Small intestine (tissue), 7 donors: ENCODE measurements at regions not wholly inside any gene's neighbourhood (a gene's known extent, or its start where the extent isn't known, plus 50 kb on each side); places are given as distances from the start of the nearest gene placed in this dataset.

ENCODE experiments used
- DNase-seq, 2 donors: peaks; one replicate each; pipeline versions ENCODE4 v3.0.0 to v3.0.0-alpha.2; 2013
- FAIRE-seq: peaks from 2 replicates; lab custom pipeline; 2012; peaks lifted over from hg19 to GRCh38; lab: Jason Lieb, UNC
- H3K27ac ChIP-seq, 3 donors: one replicate each; pipeline ENCODE4 v1.5.1; 2013; ENCODE audit warnings: low read length in 2 of 3, mild to moderate bottlenecking in 2 of 3, control low read depth in 1 of 3, inconsistent platforms in 1 of 3, low read depth in 1 of 3, moderate library complexity in 1 of 3
- H3K27me3 ChIP-seq, 3 donors: one replicate each; pipeline ENCODE4 v1.6.1; 2013; ENCODE audit warnings: low read length in 3 of 3, inconsistent platforms in 1 of 3; ENCODE audit not compliant: control insufficient read depth in 3 of 3, insufficient read depth in 3 of 3
- H3K36me3 ChIP-seq, 3 donors: one replicate each; pipeline ENCODE4 v1.6.1; 2013; ENCODE audit warnings: low read length in 3 of 3, inconsistent platforms in 1 of 3, low read depth in 1 of 3, mild to moderate bottlenecking in 1 of 3, moderate library complexity in 1 of 3; ENCODE audit not compliant: control insufficient read depth in 3 of 3, insufficient read depth in 2 of 3
- H3K4me1 ChIP-seq, 3 donors: one replicate each; pipeline ENCODE4 v1.6.1; 2013; ENCODE audit warnings: low read length in 2 of 3, inconsistent platforms in 1 of 3, low read depth in 1 of 3, mild to moderate bottlenecking in 1 of 3, moderate library complexity in 1 of 3; ENCODE audit not compliant: control insufficient read depth in 3 of 3, insufficient read depth in 2 of 3
- H3K4me3 ChIP-seq, 3 donors: one replicate each; pipeline ENCODE4 v1.5.1; 2013; ENCODE audit warnings: low read length in 3 of 3, control low read depth in 1 of 3, inconsistent platforms in 1 of 3, low read depth in 1 of 3, mild to moderate bottlenecking in 1 of 3, moderate library complexity in 1 of 3
- H3K9me3 ChIP-seq, 2 donors: one replicate each; pipeline ENCODE4 v1.6.1; 2013; ENCODE audit warnings: low read depth in 1 of 2, low read length in 1 of 2; ENCODE audit not compliant: control insufficient read depth in 2 of 2, insufficient read depth in 1 of 2
- whole genome bisulfite sequencing, 3 donors: extraction: QIAGEN DNeasy Blood & Tissue Kit; methylation state at CpG; one replicate each; pipeline ENCODE4 v1.1.7; 2013; 5-methylcytosine and 5-hydroxymethylcytosine counted together
- donor health status: healthy with polysubstance abuse.
- donor health status: control.
- donor health status: control.
- donor health status: Bipolar disorder and iron deficiency.
- donor health status: healthy.

GRCh38 chr17:77756028-77756427 is 202.5 kb upstream of the TNRC6C start:
- H3K4me3 ChIP-seq = no peak overlapping the region
- no peaks in the 10 kb centered on the region for H3K4me1 ChIP-seq
- WGBS, 3 donors = 66 to 89% (median 76%) methylated on average over 5 of the region's 5 CpGs
- peaks cover 0 to 7% (median 0%) of the 10 kb centered on the region in 3 donors for H3K27me3 ChIP-seq
- FAIRE-seq = no peak
- H3K27ac ChIP-seq = no peak overlapping the region
- no peaks in the 10 kb centered on the region for H3K36me3 ChIP-seq
- no peak for DNase-seq
- peaks cover 0 to 7% of the 10 kb centered on the region in 2 donors for H3K9me3 ChIP-seq

DNA sequence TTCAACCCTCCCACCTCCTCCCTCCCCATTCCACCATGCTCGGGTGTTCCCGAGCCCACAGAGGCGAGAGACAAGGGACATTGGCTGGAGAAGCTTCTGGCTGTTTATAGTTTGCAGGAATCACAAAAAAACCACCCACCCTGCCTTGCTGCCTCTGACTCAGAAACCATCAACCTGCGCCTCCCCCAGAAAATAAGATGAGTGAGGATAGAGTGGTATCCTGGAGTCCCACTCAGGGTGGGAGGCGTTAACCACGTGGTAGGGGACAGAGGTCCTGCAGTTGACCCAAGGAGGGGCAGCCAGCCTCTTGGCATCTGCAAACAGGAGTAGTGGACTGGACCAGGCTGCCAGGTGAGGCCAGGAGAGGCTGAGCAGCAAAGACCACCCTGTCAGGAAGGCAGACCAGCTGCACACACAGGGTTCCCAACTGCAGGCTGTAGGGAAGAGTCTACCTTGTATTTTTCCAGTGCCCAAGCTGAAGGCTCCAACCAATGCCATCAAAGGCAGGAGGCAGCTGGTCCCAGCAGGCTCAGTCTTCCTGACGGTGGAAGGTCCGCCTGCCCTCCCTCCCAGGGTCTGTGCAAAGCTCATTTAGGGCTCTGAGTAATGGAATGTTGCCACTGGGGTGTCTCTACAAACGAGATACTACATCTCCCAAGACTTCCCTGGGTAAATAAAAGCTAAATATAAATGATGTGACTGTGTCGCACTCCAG is 201.5 kb upstream of the TNRC6C start:
- Histone ChIP-seq H3K4me3 (no peak overlapping the region), H3K27me3 (peaks cover 0 to 7% (median 0%) of the 10 kb centered on the region in 3 donors), H3K4me1 (no peaks in the 10 kb centered on the region), H3K36me3 (no peaks in the 10 kb centered on the region), H3K9me3 (peaks cover 0 to 7% of the 10 kb centered on the region in 2 donors), H3K27ac (no peak overlapping the region)
- DNase-seq (no peak), FAIRE-seq (no peak)
- WGBS, 3 donors = 36 to 47% (median 41%) methylated on average over 10 of the region's 10 CpGs

GRCh38 chr17:77757561-77757898 is 201.0 kb upstream of the TNRC6C start:
- Histone ChIP-seq H3K4me3 (no peak overlapping the region), H3K27me3 (peaks cover 0 to 7% (median 0%) of the 10 kb centered on the region in 3 donors), H3K27ac (no peak overlapping the region), H3K36me3 (no peaks in the 10 kb centered on the region), H3K4me1 (no peaks in the 10 kb centered on the region), H3K9me3 (peaks cover 0 to 7% of the 10 kb centered on the region in 2 donors)
- WGBS, 3 donors = 40 to 66% (median 54%) methylated on average over 7 of the region's 7 CpGs
- DNase-seq (no peak), FAIRE-seq (no peak)

- 42 to 59% (median 43%) methylated on average over 6 of the region's 6 CpGs for WGBS, 3 donors
- FAIRE-seq (no peak), DNase-seq (no peak)
- H3K4me1 ChIP-seq = no peaks in the 10 kb centered on the region
- peaks cover 0 to 9% (median 4%) of the 10 kb centered on the region in 3 donors for H3K27me3 ChIP-seq
- no peaks in the 10 kb centered on the region for H3K9me3 ChIP-seq
- no peak overlapping the region for H3K4me3 ChIP-seq
- no peaks in the 10 kb centered on the region for H3K36me3 ChIP-seq
- no peak overlapping the region for H3K27ac ChIP-seq
These were observed 195.5 kb upstream of the TNRC6C start for GRCh38 chr17:77763023-77763422.

DNA sequence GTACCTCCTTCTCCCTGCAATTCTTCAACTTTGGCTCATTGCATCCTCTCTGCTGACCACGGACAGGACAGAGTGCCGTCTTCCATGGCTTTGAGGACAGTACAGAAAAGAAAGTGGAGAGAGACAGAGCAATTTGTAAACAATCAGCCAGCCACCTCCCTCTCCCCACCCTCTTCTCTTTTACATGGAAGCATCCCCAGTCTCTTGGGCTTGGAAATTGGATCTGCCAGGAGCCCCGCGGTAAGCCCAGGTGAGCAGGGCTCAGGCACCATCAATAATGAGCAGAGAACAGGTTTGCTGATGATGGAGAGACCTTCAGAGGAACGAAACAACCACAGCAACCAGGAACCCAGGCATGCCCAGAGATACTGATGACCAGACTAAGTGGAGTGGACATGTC is 194.9 kb upstream of the TNRC6C start:
- H3K27ac ChIP-seq = no peak overlapping the region
- FAIRE-seq = no peak

GRCh38 chr17:77765292-77765691 is 193.2 kb upstream of the TNRC6C start:
- Histone ChIP-seq H3K27me3 (peaks cover 0 to 24% (median 5%) of the 10 kb centered on the region in 3 donors), H3K4me1 (no peaks in the 10 kb centered on the region), H3K4me3 (no peak overlapping the region), H3K36me3 (no peaks in the 10 kb centered on the region), H3K9me3 (no peaks in the 10 kb centered on the region), H3K27ac (no peak overlapping the region)
- FAIRE-seq (no peak), DNase-seq (no peak)
- 93 to 100% (median 97%) methylated on average over 1 of the region's 1 CpG for WGBS, 3 donors

More for the DNA sequence above, 194.9 kb upstream of the TNRC6C start:
- no peak for DNase-seq
- Histone ChIP-seq H3K4me1 (no peaks in the 10 kb centered on the region), H3K4me3 (no peak overlapping the region), H3K36me3 (no peaks in the 10 kb centered on the region), H3K27me3 (peaks cover 0 to 12% (median 5%) of the 10 kb centered on the region in 3 donors), H3K9me3 (no peaks in the 10 kb centered on the region)
- 39 to 53% (median 49%) methylated on average over 5 of the region's 5 CpGs for WGBS, 3 donors

DNA sequence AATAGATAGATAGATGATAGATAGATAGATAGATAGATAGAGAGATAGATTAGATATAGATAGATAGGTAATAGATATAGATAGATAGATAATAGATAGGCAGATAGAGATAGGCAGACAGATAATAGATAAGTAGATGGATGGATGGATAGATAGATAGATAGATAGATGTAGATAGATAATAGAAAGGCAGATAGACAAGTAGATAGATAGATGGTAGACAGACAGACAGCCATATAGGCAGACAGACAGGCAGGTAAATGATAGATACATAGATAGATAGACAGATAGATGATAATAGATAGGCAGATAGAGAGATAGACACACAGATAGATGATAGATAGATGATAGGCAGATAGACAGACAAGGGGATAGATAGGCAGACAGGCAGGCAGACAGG is 191.4 kb upstream of the TNRC6C start:
- DNase-seq = no peak
- Histone ChIP-seq H3K27ac (no peak overlapping the region), H3K27me3 (peaks cover 0 to 24% (median 5%) of the 10 kb centered on the region in 3 donors), H3K4me1 (no peaks in the 10 kb centered on the region), H3K4me3 (no peak overlapping the region), H3K36me3 (no peaks in the 10 kb centered on the region), H3K9me3 (no peaks in the 10 kb centered on the region)
- no peak for FAIRE-seq

GRCh38 chr17:77768248-77768852 is 190.2 kb upstream of the TNRC6C start:
- peaks cover 0 to 21% (median 5%) of the 10 kb centered on the region in 3 donors for H3K27me3 ChIP-seq
- no peaks in the 10 kb centered on the region for H3K36me3 ChIP-seq
- H3K9me3 ChIP-seq = no peaks in the 10 kb centered on the region
- H3K4me3 ChIP-seq = no peak overlapping the region
- 29 to 46% (median 39%) methylated on average over 14 of the region's 14 CpGs for WGBS, 3 donors
- no peak overlapping the region for H3K27ac ChIP-seq
- no peak for FAIRE-seq
- no peak for DNase-seq
- no peaks in the 10 kb centered on the region for H3K4me1 ChIP-seq
